ENCODE measurements at regions not wholly inside any gene's neighbourhood (a gene's known extent, or its start where the extent isn't known, plus 50 kb on each side); places are given as distances from the start of the nearest gene placed in this dataset.

DNA sequence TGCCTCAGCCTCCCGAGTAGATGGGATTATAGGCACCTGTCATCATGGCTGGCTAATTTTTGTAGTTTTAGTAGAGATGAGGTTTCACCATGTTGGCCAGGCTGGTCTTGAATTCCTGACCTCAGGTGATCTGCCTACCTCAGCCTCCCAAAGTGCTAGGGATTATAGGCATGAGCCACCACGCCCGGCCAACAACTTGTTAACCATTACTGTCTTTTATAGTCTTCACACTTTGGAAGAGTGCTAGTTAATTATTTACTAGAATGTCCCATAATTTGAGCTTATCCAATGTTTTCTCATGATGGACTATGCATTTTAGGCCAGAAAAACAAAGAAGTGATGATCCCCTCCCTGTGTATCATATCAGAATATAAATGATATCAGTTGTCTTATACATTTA lies 288.6 kb upstream of the CBLB start:
- Histone ChIP-seq H3K9me3 (no peaks in the 10 kb centered on the region), H3K4me1 (no peaks in the 10 kb centered on the region), H3K4me3 (no peak overlapping the region), H3K36me3 (no peaks in the 10 kb centered on the region), H3K27me3 (no peaks in the 10 kb centered on the region), H3K27ac (no peak overlapping the region)
- no peak for DNase-seq
- TF ChIP-seq CTCF (IDR thresholded peaks at IDR 0.05) (no peak), POLR2A (IDR thresholded peaks at IDR 0.05) (no peak)
- intact Hi-C loops (cut with DNase I; ENCODE audit: low total_unique reads): no loop called here

DNA sequence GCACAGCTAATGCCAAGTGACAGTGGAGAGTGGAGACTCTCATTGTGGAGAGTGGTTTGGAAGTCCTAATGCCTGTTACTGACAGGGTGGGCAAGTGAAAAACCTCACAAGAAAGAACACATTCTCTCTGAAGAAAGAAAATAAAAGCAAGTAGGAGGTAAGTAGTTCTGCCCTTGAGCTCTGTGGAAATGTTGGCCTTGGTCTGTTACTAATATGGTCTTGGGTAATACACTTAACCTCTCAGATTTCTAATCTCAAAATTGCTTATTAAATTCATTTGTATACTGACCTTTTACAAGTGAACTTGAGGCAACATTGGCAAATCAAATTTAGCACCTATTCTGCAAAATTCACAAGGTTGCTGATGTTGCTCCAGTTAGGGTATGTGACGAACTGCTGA lies 291.6 kb upstream of the CBLB start:
- H3K9me3 ChIP-seq: no peaks in the 10 kb centered on the region
- H3K4me3 ChIP-seq: no peak overlapping the region
- H3K27ac ChIP-seq: no peak overlapping the region
- H3K36me3 ChIP-seq: no peaks in the 10 kb centered on the region
- H3K4me1 ChIP-seq: no peaks in the 10 kb centered on the region
- TF ChIP-seq CTCF (IDR thresholded peaks at IDR 0.05) (no peak), POLR2A (IDR thresholded peaks at IDR 0.05) (no peak)
- intact Hi-C loops (cut with DNase I; ENCODE audit: low total_unique reads): no loop called here
- DNase-seq: no peak
- no peaks in the 10 kb centered on the region for H3K27me3 ChIP-seq

- H3K27me3 ChIP-seq: no peaks in the 10 kb centered on the region
- DNase-seq: no peak
- no peaks in the 10 kb centered on the region for H3K4me1 ChIP-seq
- H3K4me3 ChIP-seq: no peak overlapping the region
- H3K27ac ChIP-seq: no peak overlapping the region
- H3K36me3 ChIP-seq: no peaks in the 10 kb centered on the region
- intact Hi-C loops (cut with DNase I; ENCODE audit: low total_unique reads): no loop called here
- TF ChIP-seq POLR2A (IDR thresholded peaks at IDR 0.05) (no peak), CTCF (IDR thresholded peaks at IDR 0.05) (no peak)
- no peaks in the 10 kb centered on the region for H3K9me3 ChIP-seq
Measured at GRCh38 chr3:106161246-106161645, 292.4 kb upstream of the CBLB start.

DNA sequence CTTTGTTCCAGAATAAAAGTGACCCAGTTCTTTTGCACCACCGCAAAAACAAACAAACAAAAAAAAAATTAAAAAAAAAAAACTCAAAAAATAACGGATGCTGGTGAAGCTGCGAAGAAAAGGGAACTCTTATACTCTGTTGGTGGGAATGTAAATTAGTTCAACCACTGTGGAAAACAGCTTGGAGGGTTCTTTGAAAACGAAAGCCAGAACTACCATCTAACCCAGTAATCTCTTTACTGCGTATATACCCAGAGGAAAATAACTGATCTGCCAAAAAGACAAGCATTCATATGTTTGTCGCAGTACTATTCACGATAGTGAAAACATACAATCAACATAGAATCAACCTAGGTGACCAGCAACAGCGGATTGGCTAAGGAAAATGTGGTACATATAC lies 298.9 kb upstream of the CBLB start:
- no peaks in the 10 kb centered on the region for H3K4me1 ChIP-seq
- DNase-seq: no peak
- TF ChIP-seq POLR2A (IDR thresholded peaks at IDR 0.05) (no peak), CTCF (IDR thresholded peaks at IDR 0.05) (no peak)
- H3K36me3 ChIP-seq: no peaks in the 10 kb centered on the region
- no peak overlapping the region for H3K27ac ChIP-seq
- no peaks in the 10 kb centered on the region for H3K9me3 ChIP-seq
- intact Hi-C loops (cut with DNase I; ENCODE audit: low total_unique reads): no loop called here
- H3K4me3 ChIP-seq: no peak overlapping the region
- no peaks in the 10 kb centered on the region for H3K27me3 ChIP-seq

DNA sequence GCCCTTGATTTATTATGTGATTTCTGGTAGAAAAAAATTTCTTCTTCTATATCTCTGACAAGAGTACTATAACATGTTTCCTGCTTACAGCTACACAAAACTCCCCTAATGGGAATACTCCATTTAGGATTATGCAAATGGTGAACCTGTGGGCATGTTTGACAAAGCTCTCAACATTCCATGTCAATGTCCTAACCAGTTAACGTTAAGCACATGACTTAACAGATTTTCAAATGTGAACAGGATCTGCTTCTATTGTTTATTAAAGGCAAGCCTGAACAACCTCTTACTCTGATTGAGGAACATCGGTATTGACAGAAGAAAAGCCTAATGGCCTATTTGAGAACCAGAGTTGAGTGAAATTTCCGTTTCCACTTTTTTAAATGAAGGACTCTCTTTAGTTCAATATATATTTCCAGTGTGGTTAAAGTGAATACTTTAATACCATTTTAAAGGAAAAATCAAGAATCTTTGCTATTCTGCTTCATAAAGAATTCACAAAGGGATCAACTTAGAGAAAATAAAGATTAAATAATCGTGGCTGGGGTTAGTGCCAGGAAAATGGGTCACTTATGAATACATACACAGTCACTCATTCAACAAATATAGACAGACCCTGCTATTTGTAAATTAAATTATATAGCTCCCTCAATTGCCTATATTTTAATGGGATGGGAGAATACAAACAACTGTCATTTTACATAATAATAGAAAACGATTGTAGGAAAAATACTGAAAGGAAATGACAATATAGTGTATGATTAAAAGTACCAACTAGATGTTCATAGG lies 300.3 kb upstream of the CBLB start:
- Histone ChIP-seq H3K9me3 (no peaks in the 10 kb centered on the region), H3K27ac (no peak overlapping the region), H3K27me3 (no peaks in the 10 kb centered on the region), H3K4me1 (no peaks in the 10 kb centered on the region), H3K36me3 (no peaks in the 10 kb centered on the region), H3K4me3 (no peak overlapping the region)
- intact Hi-C loops (cut with DNase I; ENCODE audit: low total_unique reads): no loop called here
- no peak for DNase-seq
- TF ChIP-seq POLR2A (IDR thresholded peaks at IDR 0.05): no peak
- TF ChIP-seq CTCF (IDR thresholded peaks at IDR 0.05): no peak

Data from uterus (tissue), 3 donors.